Left lung (tissue), 4 donors: ENCODE measurements at regions not wholly inside any gene's neighbourhood (a gene's known extent, or its start where the extent isn't known, plus 50 kb on each side); places are given as distances from the start of the nearest gene placed in this dataset.

Source experiments
- ATAC-seq: fragments of 200-7000 bp; cut with Tn5 transposase; one replicate; pipeline ENCODE4 v1.9.1; 2020; ENCODE audit warnings: moderate library complexity
- DNase-seq, 4 donors: peaks; one replicate each; pipeline ENCODE4 v3.0.0-alpha.2; 2013 to 2020
- H3K27ac ChIP-seq, 2 donors: fragments of 200-600 bp; sonication (generic) in 1 of 2; one replicate each; pipeline versions ENCODE4 v1.5.0 to v1.8.0; 2020 to 2021
- H3K27me3 ChIP-seq, 2 donors: fragments of 200-600 bp; sonication (generic) in 1 of 2; one replicate each; pipeline versions ENCODE4 v1.5.0 to v1.8.0; 2020 to 2021
- H3K36me3 ChIP-seq, 2 donors: fragments of 200-600 bp; sonication (generic) in 1 of 2; one replicate each; pipeline versions ENCODE4 v1.5.0 to v1.8.0; 2020 to 2021
- H3K4me1 ChIP-seq, 2 donors: fragments of 200-600 bp; one replicate each; pipeline ENCODE4 v1.8.0; 2021
- H3K4me3 ChIP-seq, 2 donors: fragments of 200-600 bp; sonication (generic) in 1 of 2; one replicate each; pipeline versions ENCODE4 v1.5.0 to v1.8.0; 2020 to 2021; ENCODE audit warnings: mild to moderate bottlenecking in 1 of 2
- H3K9me3 ChIP-seq, 2 donors: fragments of 200-600 bp; sonication (generic) in 1 of 2; one replicate each; pipeline versions ENCODE4 v1.5.0 to v1.8.0; 2020 to 2021
- CTCF ChIP-seq, 2 donors: fragments of 200-600 bp; sonication (generic) in 1 of 2; IDR thresholded peaks; one replicate each; pipeline versions ENCODE4 v1.5.0 to v1.8.0; 2021; ENCODE audit warnings: antibody characterized with exemption in 2 of 2
- intact Hi-C, 2 donors: fragments of 100-400 bp; cut with DNase I; formaldehyde crosslinking; loops; one replicate each; pipeline versions ENCODE4 v1.11.2 to v1.14.2; 2022
- donor health status: DM: no; HTN: yes; CAD: no.
- donor health status: DM: no; HTN: no; CAD: no.

GRCh38 chr2:217329023-217329431 is 469.2 kb upstream of the TNP1 start:
- H3K4me1 ChIP-seq: peaks cover 0 to 8% of the 10 kb centered on the region in 2 donors
- H3K9me3 ChIP-seq: peaks cover 0 to 2% of the 10 kb centered on the region in 2 donors
- DNase-seq (no peak), ATAC-seq (no peak)
- H3K27ac ChIP-seq: no peak overlapping the region
- intact Hi-C loops: no loop called here
- no peak for TF ChIP-seq CTCF (IDR thresholded peaks at IDR 0.05)
- H3K4me3 ChIP-seq: no peak overlapping the region
- H3K36me3 ChIP-seq: no peaks in the 10 kb centered on the region
- H3K27me3 ChIP-seq: no peaks in the 10 kb centered on the region

- intact Hi-C loops: no loop called here
- no peak for TF ChIP-seq CTCF (IDR thresholded peaks at IDR 0.05)
These were observed 468.7 kb upstream of the TNP1 start for GRCh38 chr2:217328622-217328978.

GRCh38 chr2:217327953-217328621 is 468.2 kb upstream of the TNP1 start:
- Histone ChIP-seq H3K4me3 (no peak overlapping the region), H3K9me3 (peaks cover 0 to 2% of the 10 kb centered on the region in 2 donors), H3K36me3 (no peaks in the 10 kb centered on the region), H3K4me1 (peaks cover 0 to 8% of the 10 kb centered on the region in 2 donors), H3K27me3 (no peaks in the 10 kb centered on the region), H3K27ac (no peak overlapping the region)
- ATAC-seq (no peak), DNase-seq (no peak)
- TF ChIP-seq CTCF (IDR thresholded peaks at IDR 0.05): no peak
- intact Hi-C loops: no loop called here

More at GRCh38 chr2:217328622-217328978, 468.7 kb upstream of the TNP1 start:
- no peaks in the 10 kb centered on the region for H3K36me3 ChIP-seq
- ATAC-seq (no peak), DNase-seq (no peak)
- peaks cover 0 to 2% of the 10 kb centered on the region in 2 donors for H3K9me3 ChIP-seq
- no peak overlapping the region for H3K4me3 ChIP-seq
- H3K4me1 ChIP-seq: peaks cover 0 to 8% of the 10 kb centered on the region in 2 donors
- no peak overlapping the region for H3K27ac ChIP-seq
- no peaks in the 10 kb centered on the region for H3K27me3 ChIP-seq

- H3K4me3 ChIP-seq: no peak overlapping the region
- intact Hi-C loops: no loop called here
- no peak for ATAC-seq
- no peaks in the 10 kb centered on the region for H3K27me3 ChIP-seq
- peaks cover 0 to 2% of the 10 kb centered on the region in 2 donors for H3K9me3 ChIP-seq
- no peak for TF ChIP-seq CTCF (IDR thresholded peaks at IDR 0.05)
- no peaks in the 10 kb centered on the region for H3K36me3 ChIP-seq
- no peak overlapping the region for H3K27ac ChIP-seq
- DNase-seq: no peak
- H3K4me1 ChIP-seq: peaks cover 0 to 2% of the 10 kb centered on the region in 2 donors
These were observed 466.6 kb upstream of the TNP1 start for GRCh38 chr2:217326238-217327022.

- Histone ChIP-seq H3K27me3 (no peaks in the 10 kb centered on the region), H3K4me3 (no peak overlapping the region), H3K9me3 (peaks cover 0 to 2% of the 10 kb centered on the region in 2 donors), H3K27ac (no peak overlapping the region), H3K36me3 (no peaks in the 10 kb centered on the region), H3K4me1 (no peaks in the 10 kb centered on the region)
- intact Hi-C loops: no loop called here
- no peak for ATAC-seq
- TF ChIP-seq CTCF (IDR thresholded peaks at IDR 0.05): no peak
- no peak for DNase-seq
These were observed 466.0 kb upstream of the TNP1 start for GRCh38 chr2:217325816-217326215.
